ENCODE measurements at regions not wholly inside any gene's neighbourhood (a gene's known extent, or its start where the extent isn't known, plus 50 kb on each side); places are given as distances from the start of the nearest gene placed in this dataset.

DNA sequence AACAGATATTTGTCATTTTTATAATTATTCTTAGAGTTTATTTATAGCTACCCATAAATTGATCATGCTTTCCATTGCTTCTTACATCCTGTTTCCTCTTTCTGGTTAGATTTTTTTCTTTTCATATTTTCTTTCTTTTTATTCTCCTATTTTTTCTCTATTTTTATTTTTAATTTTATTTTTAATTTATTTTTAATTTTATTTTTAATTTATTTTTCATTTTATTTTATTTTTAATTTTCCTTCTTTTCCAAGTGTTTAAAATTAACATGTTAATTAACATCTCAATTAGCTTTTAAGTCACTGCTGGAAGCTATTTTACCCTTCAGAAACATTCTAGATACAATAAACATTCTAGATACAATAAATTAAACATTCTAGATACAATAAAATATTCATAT, 269.6 kb downstream of the B3GLCT start:
- TF ChIP-seq, protein P1, sequence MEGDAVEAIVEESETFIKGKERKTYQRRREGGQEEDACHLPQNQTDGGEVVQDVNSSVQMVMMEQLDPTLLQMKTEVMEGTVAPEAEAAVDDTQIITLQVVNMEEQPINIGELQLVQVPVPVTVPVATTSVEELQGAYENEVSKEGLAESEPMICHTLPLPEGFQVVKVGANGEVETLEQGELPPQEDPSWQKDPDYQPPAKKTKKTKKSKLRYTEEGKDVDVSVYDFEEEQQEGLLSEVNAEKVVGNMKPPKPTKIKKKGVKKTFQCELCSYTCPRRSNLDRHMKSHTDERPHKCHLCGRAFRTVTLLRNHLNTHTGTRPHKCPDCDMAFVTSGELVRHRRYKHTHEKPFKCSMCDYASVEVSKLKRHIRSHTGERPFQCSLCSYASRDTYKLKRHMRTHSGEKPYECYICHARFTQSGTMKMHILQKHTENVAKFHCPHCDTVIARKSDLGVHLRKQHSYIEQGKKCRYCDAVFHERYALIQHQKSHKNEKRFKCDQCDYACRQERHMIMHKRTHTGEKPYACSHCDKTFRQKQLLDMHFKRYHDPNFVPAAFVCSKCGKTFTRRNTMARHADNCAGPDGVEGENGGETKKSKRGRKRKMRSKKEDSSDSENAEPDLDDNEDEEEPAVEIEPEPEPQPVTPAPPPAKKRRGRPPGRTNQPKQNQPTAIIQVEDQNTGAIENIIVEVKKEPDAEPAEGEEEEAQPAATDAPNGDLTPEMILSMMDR (IDR thresholded peaks at IDR 0.05; ENCODE audit: low read depth, low read length, missing control alignments), result no peak
- no peak overlapping the region for H3K4me3 ChIP-seq (replicated peaks; ENCODE audit: low read depth, low read length)
- no peak for DNase-seq (ENCODE audit: extremely low read depth, low read depth)

DNA sequence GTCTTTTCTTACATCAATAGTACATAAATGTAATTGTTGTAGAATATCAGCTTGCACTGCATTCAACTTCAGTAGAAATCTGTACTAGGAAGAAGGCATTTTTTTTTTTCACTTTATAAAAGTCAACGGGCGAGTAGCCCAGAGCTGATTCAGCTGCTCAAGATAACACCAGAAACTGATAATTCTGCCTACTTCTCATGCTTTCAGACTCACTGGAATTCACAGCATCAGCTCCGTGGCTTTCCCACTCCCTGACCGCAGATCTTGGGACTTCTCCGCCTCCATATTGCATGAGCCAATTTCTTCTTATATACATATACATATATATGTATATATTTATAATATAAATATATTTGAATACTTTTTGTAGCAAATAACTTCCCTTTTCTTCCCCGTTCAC, 263.1 kb upstream of the RXFP2 start:
- TF ChIP-seq, protein P1 (IDR thresholded peaks at IDR 0.05; ENCODE audit: low read depth, low read length, missing control alignments), result no peak
- no peak for DNase-seq (ENCODE audit: extremely low read depth, low read depth)

DNA sequence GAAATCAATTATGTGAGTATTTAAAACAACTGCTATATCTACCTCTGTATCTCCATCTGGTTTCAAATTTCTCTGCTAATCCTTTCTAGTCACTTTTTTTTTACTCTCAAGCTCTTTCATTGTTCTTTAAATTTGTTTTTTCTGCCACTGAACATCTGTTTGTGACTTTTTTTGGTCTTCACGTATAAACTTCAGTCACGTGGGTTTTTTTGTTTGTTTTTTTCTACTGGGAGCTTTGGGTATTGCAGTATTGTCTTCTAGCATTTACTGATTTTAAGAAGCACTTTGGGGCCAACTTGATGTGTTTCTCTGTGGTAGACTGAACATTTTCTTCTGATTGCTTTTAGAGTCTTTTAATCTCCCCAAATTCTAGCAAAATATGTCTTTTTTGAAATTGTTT, 262.6 kb upstream of the RXFP2 start:
- no peak for DNase-seq (ENCODE audit: extremely low read depth, low read depth)
- TF ChIP-seq, protein P1 (IDR thresholded peaks at IDR 0.05; ENCODE audit: low read depth, low read length, missing control alignments), result no peak
- H3K4me3 ChIP-seq (replicated peaks; ENCODE audit: low read depth, low read length), result no peak overlapping the region

More for the DNA sequence above, 263.1 kb upstream of the RXFP2 start:
- H3K4me3 ChIP-seq (replicated peaks; ENCODE audit: low read depth, low read length), result no peak overlapping the region

DNA sequence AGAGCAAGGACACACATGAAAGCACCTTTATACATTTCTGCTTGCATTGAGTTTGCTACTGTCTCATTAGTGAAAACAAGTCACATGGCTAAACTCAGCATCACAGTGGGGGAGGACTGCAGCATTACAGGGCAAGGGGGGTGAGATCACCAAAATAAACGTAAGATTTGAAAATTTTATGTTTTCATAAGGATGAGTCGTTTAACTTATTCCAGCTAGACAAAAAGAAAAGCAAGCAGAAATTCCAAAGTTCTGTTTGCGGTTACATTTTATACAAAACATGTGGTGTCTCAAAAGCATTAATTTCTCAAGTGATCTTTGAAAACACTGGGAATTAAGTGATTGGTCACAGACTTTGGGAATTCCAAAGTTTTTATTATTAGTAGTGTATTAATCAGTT, 261.4 kb upstream of the RXFP2 start:
- no peak overlapping the region for H3K4me3 ChIP-seq (replicated peaks; ENCODE audit: low read depth, low read length)
- TF ChIP-seq, protein P1 (IDR thresholded peaks at IDR 0.05; ENCODE audit: low read depth, low read length, missing control alignments), result no peak
- DNase-seq (ENCODE audit: extremely low read depth, low read depth), result peak; percentile 48

DNA sequence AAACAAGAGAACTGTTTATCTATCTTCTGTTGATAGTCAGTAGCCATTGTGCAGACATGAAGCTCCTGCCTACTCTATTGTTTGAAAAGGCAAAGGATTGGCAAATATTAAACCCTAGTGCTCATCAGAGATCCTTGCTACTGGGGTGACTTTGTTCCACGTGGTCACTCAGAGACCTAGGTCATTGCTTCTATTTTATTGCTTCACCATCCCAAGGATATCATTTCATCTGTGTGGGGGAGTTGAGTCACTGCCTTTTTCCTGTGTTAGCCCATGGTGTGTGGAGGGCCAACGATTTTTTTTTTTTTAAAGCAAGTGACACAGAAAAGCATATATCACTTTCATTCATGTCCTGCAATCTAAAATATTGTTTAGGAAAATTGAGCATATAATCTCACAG, 254.1 kb upstream of the RXFP2 start:
- TF ChIP-seq, protein P1 (IDR thresholded peaks at IDR 0.05; ENCODE audit: low read depth, low read length, missing control alignments), result no peak

DNA sequence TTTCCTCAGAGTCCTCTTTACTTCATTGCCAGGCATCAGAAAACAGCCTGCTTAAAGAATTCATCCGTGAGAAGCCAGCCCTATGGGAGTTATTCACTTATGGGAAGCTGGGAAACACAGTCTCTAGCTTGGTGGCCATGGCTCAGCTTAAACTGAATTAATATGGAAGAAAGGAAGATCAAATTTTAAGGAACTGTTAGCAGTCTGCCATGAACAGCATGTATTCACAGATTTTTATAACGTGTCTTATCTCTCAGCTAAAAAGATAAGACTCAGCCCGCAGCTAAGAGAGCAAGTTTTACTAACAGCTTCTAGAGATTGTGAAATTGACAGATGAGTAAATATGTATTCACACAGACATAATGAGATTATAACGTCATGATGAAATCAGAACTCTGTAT, 253.7 kb upstream of the RXFP2 start:
- TF ChIP-seq, protein P1 (IDR thresholded peaks at IDR 0.05; ENCODE audit: low read depth, low read length, missing control alignments), result no peak
- H3K4me3 ChIP-seq (replicated peaks; ENCODE audit: low read depth, low read length), result no peak overlapping the region
- DNase-seq (ENCODE audit: extremely low read depth, low read depth), result no peak

More for the DNA sequence above, 254.1 kb upstream of the RXFP2 start:
- DNase-seq (ENCODE audit: extremely low read depth, low read depth), result no peak
- H3K4me3 ChIP-seq (replicated peaks; ENCODE audit: low read depth, low read length), result no peak overlapping the region

DNA sequence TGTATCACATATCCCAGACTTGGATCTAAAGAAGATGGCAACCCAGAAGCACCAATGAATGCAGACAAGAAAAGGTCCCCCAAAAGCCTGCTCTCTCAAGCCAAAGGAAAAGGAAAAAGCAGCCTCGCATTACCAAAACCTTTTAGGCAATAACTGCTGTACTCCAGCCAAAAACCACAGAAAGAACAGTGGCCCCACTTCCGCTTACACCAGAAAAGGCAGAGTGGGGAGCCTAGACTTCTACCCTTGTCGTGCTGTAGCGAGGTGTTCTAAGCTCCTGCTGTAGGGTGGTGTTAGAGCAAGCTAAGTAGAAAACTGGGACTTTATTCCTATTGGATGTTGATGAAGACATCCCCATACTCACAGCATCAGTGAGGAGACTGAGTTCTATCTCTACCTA, 244.0 kb upstream of the RXFP2 start:
- no peak for DNase-seq (ENCODE audit: extremely low read depth, low read depth)
- no peak overlapping the region for H3K4me3 ChIP-seq (replicated peaks; ENCODE audit: low read depth, low read length)
- TF ChIP-seq, protein P1 (IDR thresholded peaks at IDR 0.05; ENCODE audit: low read depth, low read length, missing control alignments), result no peak

Measured in HFF-Myc (cell line).